Heart right ventricle (tissue), 16 donors: ENCODE measurements at regions not wholly inside any gene's neighbourhood (a gene's known extent, or its start where the extent isn't known, plus 50 kb on each side); places are given as distances from the start of the nearest gene placed in this dataset.
"Not testable (repeated sequence)": the region's sequence is repeated elsewhere in the genome, so short reads cannot be mapped to it uniquely, and the experiment has no call there.

ENCODE experiments used
- ATAC-seq, 8 donors: fragments of 200-7000 bp; cut with Tn5 transposase; one replicate each; pipeline ENCODE4 v1.9.1; 2020; ENCODE audit warnings: mild to moderate bottlenecking in 8 of 8, moderate library complexity in 8 of 8, moderate number of reproducible peaks in 1 of 8
- DNase-seq, 2 donors: peaks; one replicate each; pipeline ENCODE4 v3.0.0-alpha.2; 2020
- H3K27ac ChIP-seq, 10 donors: fragments of 200-600 bp; sonication (generic) in 2 of 10; one replicate each; pipeline versions ENCODE4 v1.5.0 to v1.8.0; 2020 to 2022; ENCODE audit warnings: mild to moderate bottlenecking in 3 of 10
- H3K27me3 ChIP-seq, 7 donors: fragments of 200-600 bp; one replicate each; pipeline ENCODE4 v1.8.0; 2021 to 2022; ENCODE audit warnings: mild to moderate bottlenecking in 2 of 7
- H3K36me3 ChIP-seq, 9 donors: fragments of 200-600 bp; sonication (generic) in 1 of 9; one replicate each; pipeline versions ENCODE4 v1.5.0 to v1.8.0; 2020 to 2022; ENCODE audit warnings: mild to moderate bottlenecking in 2 of 9
- H3K4me1 ChIP-seq, 9 donors: fragments of 200-600 bp; sonication (generic) in 1 of 9; one replicate each; pipeline versions ENCODE4 v1.5.0 to v1.8.0; 2020 to 2022; ENCODE audit warnings: mild to moderate bottlenecking in 4 of 9
- H3K4me3 ChIP-seq, 10 donors: fragments of 200-600 bp; sonication (generic) in 2 of 10; one replicate each; pipeline versions ENCODE4 v1.5.0 to v1.8.0; 2020 to 2022; ENCODE audit warnings: mild to moderate bottlenecking in 7 of 10, moderate library complexity in 2 of 10
- H3K9me3 ChIP-seq, 11 donors: fragments of 200-600 bp in 10 of 11; sonication (generic) in 2 of 11; one replicate each; pipeline versions ENCODE4 v1.5.0 to v1.8.0; 2013 to 2022; ENCODE audit warnings: mild to moderate bottlenecking in 2 of 11, control low read depth in 1 of 11, moderate library complexity in 1 of 11
- WGBS, 2 donors: extraction: QIAGEN DNeasy Blood & Tissue Kit; methylation state at CpG; one replicate each; pipeline ENCODE4 v1.1.7; 2013; ENCODE audit warnings: inconsistent platforms in 1 of 2; 5-methylcytosine and 5-hydroxymethylcytosine counted together
- intact Hi-C, 10 donors: fragments of 100-400 bp; cut with DNase I; formaldehyde crosslinking; loops; one replicate each; pipeline versions ENCODE4 v1.11.1 to v1.14.2; 2022
- TF ChIP-seq, protein P1 (sequence below), 9 donors: fragments of 200-600 bp; sonication (generic) in 2 of 9; IDR thresholded peaks; one replicate each; pipeline versions ENCODE4 v1.5.0 to v1.8.0; 2021 to 2022; ENCODE audit warnings: antibody characterized with exemption in 9 of 9, mild to moderate bottlenecking in 5 of 9, moderate library complexity in 1 of 9
- donor health status: Arrhythmogenic right ventricular cardiomyopathy.
- donor health status: ischemic (EF 13 %, LVEDD 7.1; RV severe dilation, severe dysfunction).
- donor health status: healthy with polysubstance abuse.
- donor health status: DM: no; HTN: yes; CAD: no.
- donor health status: DM: no; HTN: no; CAD: no.
- donor health status: ischemic (EF 25% LVEDD 6.9; RV normal size, moderate dysfunction).
- donor health status: ischemic (EF 25% LVEDD 5.7; RV mildly dilated, moderate dysfunction).
- donor health status: healthy.
- donor health status: DM: yes; HTN: yes; CAD: no.
- donor health status: Ischemic cardiomyopathy.
- donor health status: ischemic (EF 35%, LVEDD 5.7; RV mildly dilated, moderate dysfunction).
- donor health status: nonischemic (EF 11% LVEDD 7.7; RV severe dilation, severe dysfunction).
- donor health status: DM: yes; HTN: yes; CAD: no.
- donor health status: PGD.
- donor health status: ischemic (EF 29% LVEDD 5.4; RV normal size, mild dysfunction).
- donor health status: nonischemic (EF 23%, LVEDD 6.1; RV moderate dilation, normal function).

DNA sequence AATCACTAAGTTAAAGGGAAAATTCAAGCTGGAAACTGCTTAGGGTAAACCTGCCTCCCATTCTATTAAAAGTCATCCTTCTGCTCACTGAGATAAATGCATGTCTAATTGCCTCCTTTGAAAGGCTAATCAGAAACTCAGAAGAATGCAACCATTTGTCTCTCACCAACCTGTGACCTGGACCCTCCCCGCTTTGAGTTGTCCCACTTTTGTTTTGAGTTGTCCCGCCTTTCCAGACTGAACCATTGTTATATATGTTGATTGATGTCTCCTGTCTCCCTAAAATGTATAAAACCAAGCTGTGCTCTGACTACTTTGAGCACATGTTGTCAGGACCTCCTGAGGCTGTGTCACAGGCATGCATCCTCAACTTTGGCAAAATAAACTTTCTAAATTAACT is 378.4 kb downstream of the KIF20B start:
- intact Hi-C loops: no loop called here
- Histone ChIP-seq H3K4me3 (no peak overlapping the region), H3K27ac (no peak overlapping the region), H3K4me1 (no peaks in the 10 kb centered on the region), H3K36me3 (no peaks in the 10 kb centered on the region), H3K9me3 (no peaks in the 10 kb centered on the region), H3K27me3 (no peaks in the 10 kb centered on the region)
- WGBS, 2 donors: 82 to 85% methylated on average over 2 of the region's 2 CpGs
- DNase-seq (no peak), ATAC-seq (no peak)
- TF ChIP-seq, protein P1, sequence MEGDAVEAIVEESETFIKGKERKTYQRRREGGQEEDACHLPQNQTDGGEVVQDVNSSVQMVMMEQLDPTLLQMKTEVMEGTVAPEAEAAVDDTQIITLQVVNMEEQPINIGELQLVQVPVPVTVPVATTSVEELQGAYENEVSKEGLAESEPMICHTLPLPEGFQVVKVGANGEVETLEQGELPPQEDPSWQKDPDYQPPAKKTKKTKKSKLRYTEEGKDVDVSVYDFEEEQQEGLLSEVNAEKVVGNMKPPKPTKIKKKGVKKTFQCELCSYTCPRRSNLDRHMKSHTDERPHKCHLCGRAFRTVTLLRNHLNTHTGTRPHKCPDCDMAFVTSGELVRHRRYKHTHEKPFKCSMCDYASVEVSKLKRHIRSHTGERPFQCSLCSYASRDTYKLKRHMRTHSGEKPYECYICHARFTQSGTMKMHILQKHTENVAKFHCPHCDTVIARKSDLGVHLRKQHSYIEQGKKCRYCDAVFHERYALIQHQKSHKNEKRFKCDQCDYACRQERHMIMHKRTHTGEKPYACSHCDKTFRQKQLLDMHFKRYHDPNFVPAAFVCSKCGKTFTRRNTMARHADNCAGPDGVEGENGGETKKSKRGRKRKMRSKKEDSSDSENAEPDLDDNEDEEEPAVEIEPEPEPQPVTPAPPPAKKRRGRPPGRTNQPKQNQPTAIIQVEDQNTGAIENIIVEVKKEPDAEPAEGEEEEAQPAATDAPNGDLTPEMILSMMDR (IDR thresholded peaks at IDR 0.05): no peak

DNA sequence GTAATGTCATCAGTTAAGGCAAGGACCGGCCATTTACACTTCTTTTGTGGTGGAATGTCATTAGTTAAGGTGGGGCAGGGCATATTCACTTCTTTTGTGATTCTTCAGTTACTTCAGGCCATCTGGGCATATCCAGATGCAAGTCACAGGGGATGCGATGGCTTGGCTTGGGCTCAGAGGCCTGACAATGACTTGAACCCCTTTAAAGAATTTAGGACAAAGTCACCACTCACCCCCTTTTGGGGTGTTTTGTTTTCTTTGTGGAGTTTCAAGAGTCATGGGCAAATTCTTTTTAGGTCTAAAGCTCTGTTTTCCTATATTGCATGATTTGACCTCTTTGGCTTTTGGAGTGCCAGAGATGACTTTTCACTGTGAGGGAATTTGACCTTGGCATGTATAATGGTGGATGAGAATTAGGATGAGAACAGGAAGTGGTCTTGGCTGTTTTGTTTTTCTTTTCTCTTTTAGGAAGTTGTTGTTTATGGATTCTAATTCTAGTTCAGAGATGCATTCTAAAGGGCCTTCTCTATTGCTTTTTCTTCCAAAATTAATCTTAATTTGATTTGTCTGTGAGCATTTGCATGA is 385.3 kb downstream of the KIF20B start:
- H3K9me3 ChIP-seq, ATAC-seq, H3K4me3 ChIP-seq, intact Hi-C loops, H3K27ac ChIP-seq, DNase-seq, H3K4me1 ChIP-seq, H3K27me3 ChIP-seq, H3K36me3 ChIP-seq: not testable (repeated sequence)
- WGBS, 2 donors: 89 to 94% methylated on average over 1 of the region's 2 CpGs

DNA sequence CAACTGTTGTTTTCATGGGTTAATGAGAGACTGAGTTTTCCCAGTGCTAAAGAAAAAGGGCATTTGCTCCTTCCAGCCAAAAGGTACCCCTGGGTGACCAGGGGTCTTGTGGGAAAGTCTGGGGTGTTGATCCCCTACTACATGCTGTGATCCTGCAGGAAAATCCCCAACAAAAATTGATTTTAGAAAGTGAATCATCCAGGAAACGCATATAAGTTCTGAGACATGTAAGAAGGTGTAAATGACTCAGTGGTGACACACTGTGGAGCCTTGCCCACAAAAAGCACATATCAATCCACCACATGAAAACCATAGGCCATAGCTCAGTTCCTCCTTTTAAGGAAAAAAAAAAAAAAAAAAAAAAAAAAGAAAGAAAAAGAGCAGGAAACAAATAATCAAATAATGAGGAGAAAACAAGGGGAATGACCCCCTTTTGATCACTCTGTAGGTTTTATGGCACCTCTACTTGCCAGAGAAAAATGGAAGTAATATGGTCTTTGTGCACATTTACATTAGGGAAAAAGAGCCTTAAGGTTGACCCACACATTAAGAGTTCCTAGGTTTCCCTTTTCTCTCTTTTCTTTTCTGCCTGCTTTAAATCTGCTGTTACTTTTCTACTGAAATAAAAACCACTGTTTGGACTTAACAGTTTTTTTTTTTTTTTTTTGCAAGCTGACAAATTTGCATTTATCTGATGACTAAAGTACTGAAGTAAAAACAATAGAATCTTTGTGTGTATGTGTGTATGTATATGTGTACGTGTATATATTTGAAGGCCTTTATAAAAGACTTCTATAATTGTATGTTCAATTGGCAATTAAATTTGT is 386.0 kb downstream of the KIF20B start:
- TF ChIP-seq, protein P1 (IDR thresholded peaks at IDR 0.05): no peak
- Histone ChIP-seq H3K9me3 (no peaks in the 10 kb centered on the region), H3K27ac (no peak overlapping the region), H3K27me3 (no peaks in the 10 kb centered on the region), H3K4me1 (no peaks in the 10 kb centered on the region), H3K4me3 (no peak overlapping the region), H3K36me3 (no peaks in the 10 kb centered on the region)
- intact Hi-C loops: no loop called here
- ATAC-seq (no peak), DNase-seq (no peak)
- 63 to 75% methylated on average over 2 of the region's 2 CpGs for WGBS, 2 donors

DNA sequence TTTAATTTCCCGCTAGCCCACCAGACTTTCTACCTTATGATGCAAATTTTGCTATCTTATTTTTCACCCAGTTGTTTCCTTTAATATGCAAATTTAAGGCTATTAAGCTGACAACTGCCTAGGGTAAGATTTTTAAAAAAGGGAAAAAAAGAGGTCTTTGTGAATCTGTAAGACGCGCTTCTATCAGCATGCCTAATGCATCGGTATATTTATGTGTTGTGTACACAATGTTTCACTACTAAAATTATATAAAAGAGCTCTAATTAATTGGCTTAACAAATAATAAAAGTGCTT is 386.6 kb downstream of the KIF20B start:
- Histone ChIP-seq H3K4me3 (no peak overlapping the region), H3K4me1 (no peaks in the 10 kb centered on the region), H3K9me3 (no peaks in the 10 kb centered on the region), H3K27ac (no peak overlapping the region), H3K36me3 (no peaks in the 10 kb centered on the region), H3K27me3 (no peaks in the 10 kb centered on the region)
- ATAC-seq (no peak), DNase-seq (no peak)
- WGBS, 2 donors: 90% methylated on average over 4 of the region's 4 CpGs
- intact Hi-C loops: no loop called here
- TF ChIP-seq, protein P1 (IDR thresholded peaks at IDR 0.05): no peak

DNA sequence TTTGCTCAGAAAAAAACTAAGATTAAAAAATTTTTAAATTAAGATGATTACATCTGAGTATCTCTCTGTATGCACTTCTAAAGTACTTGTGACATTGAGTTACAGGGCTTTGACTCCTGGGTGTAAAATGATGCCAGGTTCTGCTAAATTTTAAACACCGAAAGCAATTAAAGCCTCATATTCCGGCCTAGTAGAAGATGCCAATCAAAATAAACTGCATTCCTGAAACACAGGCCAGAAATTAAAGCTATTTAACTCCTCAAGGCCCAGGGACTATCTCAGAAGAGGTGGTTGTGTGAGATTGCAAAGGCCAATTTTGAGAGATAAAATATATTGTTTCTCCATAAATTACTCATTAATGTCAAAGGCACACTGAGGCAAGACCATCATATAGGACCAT is 388.3 kb downstream of the KIF20B start:
- TF ChIP-seq, protein P1 (IDR thresholded peaks at IDR 0.05): no peak
- Histone ChIP-seq H3K4me1 (no peaks in the 10 kb centered on the region), H3K36me3 (no peaks in the 10 kb centered on the region), H3K27ac (no peak overlapping the region), H3K9me3 (no peaks in the 10 kb centered on the region), H3K4me3 (no peak overlapping the region), H3K27me3 (no peaks in the 10 kb centered on the region)
- no peak for ATAC-seq
- 37 to 39% methylated on average over 2 of the region's 2 CpGs for WGBS, 2 donors
- intact Hi-C loops: no loop called here
- no peak for DNase-seq
